Transverse colon (tissue), 4 donors: ENCODE measurements at regions not wholly inside any gene's neighbourhood (a gene's known extent, or its start where the extent isn't known, plus 50 kb on each side); places are given as distances from the start of the nearest gene placed in this dataset.

ENCODE experiments used
- CTCF ChIP-seq, 5 experiments: fragments of 200-600 bp in 3 of 5; fragments of 450-650 bp in 2 of 5; sonication (generic) in 3 of 5; IDR thresholded peaks; 1 replicate in 2 of 5; 2 replicates in 3 of 5; pipeline ENCODE4 v1.5.1; 2016 to 2017; ENCODE audit warnings: antibody characterized with exemption in 5 of 5, inconsistent platforms in 3 of 5, mild to moderate bottlenecking in 2 of 5, moderate library complexity in 1 of 5
- POLR2A ChIP-seq: fragments of 450-650 bp; IDR thresholded peaks from one replicate; pipeline ENCODE4 v1.6.1; 2016; ENCODE audit warnings: antibody characterized with exemption, mild to moderate bottlenecking, moderate library complexity
- POLR2AphosphoS5 ChIP-seq, 3 donors: sonication (generic); formaldehyde crosslinking; IDR thresholded peaks; one replicate each; pipeline ENCODE4 v1.6.1; 2016; ENCODE audit warnings: antibody characterized with exemption in 3 of 3

GRCh38 chr5:155941340-155941739, 385.6 kb upstream of the SGCD start:
- TF ChIP-seq CTCF (IDR thresholded peaks at IDR 0.05) (no peak), POLR2A (no peak), POLR2AphosphoS5 (IDR thresholded peaks at IDR 0.05) (no peak)
